ENCODE measurements at regions not wholly inside any gene's neighbourhood (a gene's known extent, or its start where the extent isn't known, plus 50 kb on each side); places are given as distances from the start of the nearest gene placed in this dataset.

DNA sequence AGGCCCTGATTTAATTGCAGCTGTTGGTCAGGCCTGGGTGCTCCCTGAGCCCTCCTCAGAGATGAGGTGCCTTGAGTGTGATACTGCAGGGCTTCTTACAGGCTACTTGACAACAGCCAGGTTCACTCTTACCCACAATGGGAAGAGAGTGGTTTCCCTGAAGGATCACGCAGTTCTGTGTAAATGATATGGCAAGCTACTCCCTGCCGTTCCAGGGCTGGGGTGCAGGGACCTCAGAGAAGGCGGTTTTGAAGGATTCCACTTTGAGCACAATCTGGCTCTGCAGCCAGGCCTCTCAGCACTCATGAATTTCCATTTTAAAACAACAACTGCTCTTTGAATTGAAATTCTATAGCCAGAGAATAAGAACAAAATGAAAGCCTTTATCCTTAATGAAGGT is 92.9 kb downstream of the SLC17A6 start:
- Histone ChIP-seq H4K20me1 (replicated peaks; ENCODE audit: control insufficient read depth, insufficient read depth, low read length) (no peaks in the 10 kb centered on the region), H3K27ac (ENCODE audit: extremely low read depth, low read depth, low read length) (no peak overlapping the region), H3K4me2 (ENCODE audit: insufficient read depth, low read length) (no peak overlapping the region), H3K36me3 (ENCODE audit: control insufficient read depth, insufficient read depth, low read length) (no peaks in the 10 kb centered on the region), H3K4me1 (replicated peaks in 1 of 2; ENCODE audit: control insufficient read depth in 2 of 2, insufficient read depth in 2 of 2, low read length in 2 of 2) (peaks cover 0 to 4% of the 10 kb centered on the region in 2 experiments; a peak in 1 of 5 replicates), H3K79me2 (ENCODE audit: control insufficient read depth, insufficient read depth, low read length) (no peaks in the 10 kb centered on the region), H3K9ac (ENCODE audit: insufficient read depth in 1 of 2, low read depth in 2 of 2, low read length in 2 of 2) (no peak overlapping the region), H3K9me3 (replicated peaks; ENCODE audit: control insufficient read depth, insufficient read depth, low read depth, low read length) (no peaks in the 10 kb centered on the region; the same call in 1 of the 2 replicates), H3K27me3 (ENCODE audit: control insufficient read depth in 2 of 2, insufficient read depth in 2 of 2, low read length in 2 of 2) (no peaks in the 10 kb centered on the region), H3K4me3 (no peak overlapping the region), H2AFZ (ENCODE audit: low read depth, low read length) (no peak overlapping the region), H3K9me1 (ENCODE audit: control insufficient read depth, insufficient read depth, low read length) (no peaks in the 10 kb centered on the region)
- no peak for FAIRE-seq
- POLR2A ChIA-PET, result no interaction called here
- CTCF ChIA-PET (ENCODE audit: low intra/inter-chr PET ratio), result no interaction called here
- no peak for TF ChIP-seq SAP30 (IDR thresholded peaks at IDR 0.05; ENCODE audit: borderline replicate concordance, insufficient read depth, low read depth, low read length, poor library complexity, severe bottlenecking)
- TF ChIP-seq TFE3 (CRISPR knock-in tag; IDR thresholded peaks at IDR 0.05), result no peak
- TF ChIP-seq, protein P1, sequence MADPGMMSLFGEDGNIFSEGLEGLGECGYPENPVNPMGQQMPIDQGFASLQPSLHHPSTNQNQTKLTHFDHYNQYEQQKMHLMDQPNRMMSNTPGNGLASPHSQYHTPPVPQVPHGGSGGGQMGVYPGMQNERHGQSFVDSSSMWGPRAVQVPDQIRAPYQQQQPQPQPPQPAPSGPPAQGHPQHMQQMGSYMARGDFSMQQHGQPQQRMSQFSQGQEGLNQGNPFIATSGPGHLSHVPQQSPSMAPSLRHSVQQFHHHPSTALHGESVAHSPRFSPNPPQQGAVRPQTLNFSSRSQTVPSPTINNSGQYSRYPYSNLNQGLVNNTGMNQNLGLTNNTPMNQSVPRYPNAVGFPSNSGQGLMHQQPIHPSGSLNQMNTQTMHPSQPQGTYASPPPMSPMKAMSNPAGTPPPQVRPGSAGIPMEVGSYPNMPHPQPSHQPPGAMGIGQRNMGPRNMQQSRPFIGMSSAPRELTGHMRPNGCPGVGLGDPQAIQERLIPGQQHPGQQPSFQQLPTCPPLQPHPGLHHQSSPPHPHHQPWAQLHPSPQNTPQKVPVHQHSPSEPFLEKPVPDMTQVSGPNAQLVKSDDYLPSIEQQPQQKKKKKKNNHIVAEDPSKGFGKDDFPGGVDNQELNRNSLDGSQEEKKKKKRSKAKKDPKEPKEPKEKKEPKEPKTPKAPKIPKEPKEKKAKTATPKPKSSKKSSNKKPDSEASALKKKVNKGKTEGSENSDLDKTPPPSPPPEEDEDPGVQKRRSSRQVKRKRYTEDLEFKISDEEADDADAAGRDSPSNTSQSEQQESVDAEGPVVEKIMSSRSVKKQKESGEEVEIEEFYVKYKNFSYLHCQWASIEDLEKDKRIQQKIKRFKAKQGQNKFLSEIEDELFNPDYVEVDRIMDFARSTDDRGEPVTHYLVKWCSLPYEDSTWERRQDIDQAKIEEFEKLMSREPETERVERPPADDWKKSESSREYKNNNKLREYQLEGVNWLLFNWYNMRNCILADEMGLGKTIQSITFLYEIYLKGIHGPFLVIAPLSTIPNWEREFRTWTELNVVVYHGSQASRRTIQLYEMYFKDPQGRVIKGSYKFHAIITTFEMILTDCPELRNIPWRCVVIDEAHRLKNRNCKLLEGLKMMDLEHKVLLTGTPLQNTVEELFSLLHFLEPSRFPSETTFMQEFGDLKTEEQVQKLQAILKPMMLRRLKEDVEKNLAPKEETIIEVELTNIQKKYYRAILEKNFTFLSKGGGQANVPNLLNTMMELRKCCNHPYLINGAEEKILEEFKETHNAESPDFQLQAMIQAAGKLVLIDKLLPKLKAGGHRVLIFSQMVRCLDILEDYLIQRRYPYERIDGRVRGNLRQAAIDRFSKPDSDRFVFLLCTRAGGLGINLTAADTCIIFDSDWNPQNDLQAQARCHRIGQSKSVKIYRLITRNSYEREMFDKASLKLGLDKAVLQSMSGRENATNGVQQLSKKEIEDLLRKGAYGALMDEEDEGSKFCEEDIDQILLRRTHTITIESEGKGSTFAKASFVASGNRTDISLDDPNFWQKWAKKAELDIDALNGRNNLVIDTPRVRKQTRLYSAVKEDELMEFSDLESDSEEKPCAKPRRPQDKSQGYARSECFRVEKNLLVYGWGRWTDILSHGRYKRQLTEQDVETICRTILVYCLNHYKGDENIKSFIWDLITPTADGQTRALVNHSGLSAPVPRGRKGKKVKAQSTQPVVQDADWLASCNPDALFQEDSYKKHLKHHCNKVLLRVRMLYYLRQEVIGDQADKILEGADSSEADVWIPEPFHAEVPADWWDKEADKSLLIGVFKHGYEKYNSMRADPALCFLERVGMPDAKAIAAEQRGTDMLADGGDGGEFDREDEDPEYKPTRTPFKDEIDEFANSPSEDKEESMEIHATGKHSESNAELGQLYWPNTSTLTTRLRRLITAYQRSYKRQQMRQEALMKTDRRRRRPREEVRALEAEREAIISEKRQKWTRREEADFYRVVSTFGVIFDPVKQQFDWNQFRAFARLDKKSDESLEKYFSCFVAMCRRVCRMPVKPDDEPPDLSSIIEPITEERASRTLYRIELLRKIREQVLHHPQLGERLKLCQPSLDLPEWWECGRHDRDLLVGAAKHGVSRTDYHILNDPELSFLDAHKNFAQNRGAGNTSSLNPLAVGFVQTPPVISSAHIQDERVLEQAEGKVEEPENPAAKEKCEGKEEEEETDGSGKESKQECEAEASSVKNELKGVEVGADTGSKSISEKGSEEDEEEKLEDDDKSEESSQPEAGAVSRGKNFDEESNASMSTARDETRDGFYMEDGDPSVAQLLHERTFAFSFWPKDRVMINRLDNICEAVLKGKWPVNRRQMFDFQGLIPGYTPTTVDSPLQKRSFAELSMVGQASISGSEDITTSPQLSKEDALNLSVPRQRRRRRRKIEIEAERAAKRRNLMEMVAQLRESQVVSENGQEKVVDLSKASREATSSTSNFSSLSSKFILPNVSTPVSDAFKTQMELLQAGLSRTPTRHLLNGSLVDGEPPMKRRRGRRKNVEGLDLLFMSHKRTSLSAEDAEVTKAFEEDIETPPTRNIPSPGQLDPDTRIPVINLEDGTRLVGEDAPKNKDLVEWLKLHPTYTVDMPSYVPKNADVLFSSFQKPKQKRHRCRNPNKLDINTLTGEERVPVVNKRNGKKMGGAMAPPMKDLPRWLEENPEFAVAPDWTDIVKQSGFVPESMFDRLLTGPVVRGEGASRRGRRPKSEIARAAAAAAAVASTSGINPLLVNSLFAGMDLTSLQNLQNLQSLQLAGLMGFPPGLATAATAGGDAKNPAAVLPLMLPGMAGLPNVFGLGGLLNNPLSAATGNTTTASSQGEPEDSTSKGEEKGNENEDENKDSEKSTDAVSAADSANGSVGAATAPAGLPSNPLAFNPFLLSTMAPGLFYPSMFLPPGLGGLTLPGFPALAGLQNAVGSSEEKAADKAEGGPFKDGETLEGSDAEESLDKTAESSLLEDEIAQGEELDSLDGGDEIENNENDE (IDR thresholded peaks at IDR 0.05; ENCODE audit: low read depth, low read length), result no peak
- TF ChIP-seq EP300 (IDR thresholded peaks at IDR 0.05; ENCODE audit: low read length), result no peak
- no peak for TF ChIP-seq USF1 (CRISPR knock-in tag; IDR thresholded peaks at IDR 0.05)
- no peak for DNase-seq (ENCODE audit: extremely low read depth in 1 of 4, low spot score in 3 of 4)
- ATAC-seq, result no peak
- in situ Hi-C loops (cut with MboI), result no loop called here
- 0% methylated on average over 3 of the region's 3 CpGs for WGBS (ENCODE audit: insufficient coverage, low coverage, missing lambda C conversion rate)
- BruUV-seq (replicated peaks), result no TSS peak
- intact Hi-C loops (cut with micrococcal nuclease), result no loop called here
